ENCODE measurements at regions not wholly inside any gene's neighbourhood (a gene's known extent, or its start where the extent isn't known, plus 50 kb on each side); places are given as distances from the start of the nearest gene placed in this dataset.

DNA sequence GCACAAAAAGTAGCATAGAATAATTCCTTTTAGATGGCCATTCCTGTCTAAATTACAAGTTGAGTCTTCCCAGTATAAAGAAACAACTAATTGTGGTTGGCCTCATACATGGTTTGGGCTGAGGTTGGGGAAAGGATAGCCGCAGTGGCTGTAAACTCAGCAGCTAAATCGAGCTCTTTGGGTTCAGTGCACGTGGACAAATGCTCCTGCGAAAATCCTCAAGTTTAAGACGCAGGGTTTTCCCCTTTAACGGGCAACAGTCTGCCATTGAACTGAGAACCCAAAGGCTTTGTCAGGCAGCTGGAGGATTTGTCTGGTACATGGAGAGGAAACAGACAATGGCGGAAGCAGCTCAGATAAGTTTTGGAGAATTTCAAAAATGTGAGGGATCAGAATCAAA lies 331.9 kb downstream of the TGFB2 start (continued):
- no peak for TF ChIP-seq ZSCAN29 (IDR thresholded peaks at IDR 0.05)
- no peak for TF ChIP-seq TCF12 (IDR thresholded peaks at IDR 0.05; ENCODE audit: low read depth, low read length)
- TF ChIP-seq, protein P1, sequence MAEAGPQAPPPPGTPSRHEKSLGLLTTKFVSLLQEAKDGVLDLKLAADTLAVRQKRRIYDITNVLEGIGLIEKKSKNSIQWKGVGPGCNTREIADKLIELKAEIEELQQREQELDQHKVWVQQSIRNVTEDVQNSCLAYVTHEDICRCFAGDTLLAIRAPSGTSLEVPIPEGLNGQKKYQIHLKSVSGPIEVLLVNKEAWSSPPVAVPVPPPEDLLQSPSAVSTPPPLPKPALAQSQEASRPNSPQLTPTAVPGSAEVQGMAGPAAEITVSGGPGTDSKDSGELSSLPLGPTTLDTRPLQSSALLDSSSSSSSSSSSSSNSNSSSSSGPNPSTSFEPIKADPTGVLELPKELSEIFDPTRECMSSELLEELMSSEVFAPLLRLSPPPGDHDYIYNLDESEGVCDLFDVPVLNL (IDR thresholded peaks at IDR 0.05; ENCODE audit: low read depth, low read length): no peak
- TF ChIP-seq, protein P2, sequence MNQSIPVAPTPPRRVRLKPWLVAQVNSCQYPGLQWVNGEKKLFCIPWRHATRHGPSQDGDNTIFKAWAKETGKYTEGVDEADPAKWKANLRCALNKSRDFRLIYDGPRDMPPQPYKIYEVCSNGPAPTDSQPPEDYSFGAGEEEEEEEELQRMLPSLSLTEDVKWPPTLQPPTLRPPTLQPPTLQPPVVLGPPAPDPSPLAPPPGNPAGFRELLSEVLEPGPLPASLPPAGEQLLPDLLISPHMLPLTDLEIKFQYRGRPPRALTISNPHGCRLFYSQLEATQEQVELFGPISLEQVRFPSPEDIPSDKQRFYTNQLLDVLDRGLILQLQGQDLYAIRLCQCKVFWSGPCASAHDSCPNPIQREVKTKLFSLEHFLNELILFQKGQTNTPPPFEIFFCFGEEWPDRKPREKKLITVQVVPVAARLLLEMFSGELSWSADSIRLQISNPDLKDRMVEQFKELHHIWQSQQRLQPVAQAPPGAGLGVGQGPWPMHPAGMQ (IDR thresholded peaks at IDR 0.05; ENCODE audit: borderline replicate concordance): no peak
- TF ChIP-seq, protein P3, sequence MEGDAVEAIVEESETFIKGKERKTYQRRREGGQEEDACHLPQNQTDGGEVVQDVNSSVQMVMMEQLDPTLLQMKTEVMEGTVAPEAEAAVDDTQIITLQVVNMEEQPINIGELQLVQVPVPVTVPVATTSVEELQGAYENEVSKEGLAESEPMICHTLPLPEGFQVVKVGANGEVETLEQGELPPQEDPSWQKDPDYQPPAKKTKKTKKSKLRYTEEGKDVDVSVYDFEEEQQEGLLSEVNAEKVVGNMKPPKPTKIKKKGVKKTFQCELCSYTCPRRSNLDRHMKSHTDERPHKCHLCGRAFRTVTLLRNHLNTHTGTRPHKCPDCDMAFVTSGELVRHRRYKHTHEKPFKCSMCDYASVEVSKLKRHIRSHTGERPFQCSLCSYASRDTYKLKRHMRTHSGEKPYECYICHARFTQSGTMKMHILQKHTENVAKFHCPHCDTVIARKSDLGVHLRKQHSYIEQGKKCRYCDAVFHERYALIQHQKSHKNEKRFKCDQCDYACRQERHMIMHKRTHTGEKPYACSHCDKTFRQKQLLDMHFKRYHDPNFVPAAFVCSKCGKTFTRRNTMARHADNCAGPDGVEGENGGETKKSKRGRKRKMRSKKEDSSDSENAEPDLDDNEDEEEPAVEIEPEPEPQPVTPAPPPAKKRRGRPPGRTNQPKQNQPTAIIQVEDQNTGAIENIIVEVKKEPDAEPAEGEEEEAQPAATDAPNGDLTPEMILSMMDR (IDR thresholded peaks at IDR 0.05 in 2 of 3, conservative IDR thresholded peaks at IDR 0.05 in 1 of 3; ENCODE audit: control insufficient read depth in 2 of 3, extremely low read depth in 1 of 3, insufficient read depth in 1 of 3, low read depth in 3 of 3, low read length in 3 of 3): no peak
- TF ChIP-seq FOS (IDR thresholded peaks at IDR 0.05; ENCODE audit: borderline replicate concordance, extremely low read depth, insufficient read length): no peak
- TF ChIP-seq SUZ12 (IDR thresholded peaks at IDR 0.05; ENCODE audit: unreplicated experiment): no peak
- TF ChIP-seq IRF4 (IDR thresholded peaks at IDR 0.05; ENCODE audit: low read depth, low read length): no peak
- no peak for TF ChIP-seq IKZF1 (conservative IDR thresholded peaks at IDR 0.05)
- no peak for TF ChIP-seq CHD2 (IDR thresholded peaks at IDR 0.05; ENCODE audit: borderline replicate concordance, low read depth, low read length)

Measured in GM12878 (cell line).